ENCODE measurements at regions not wholly inside any gene's neighbourhood (a gene's known extent, or its start where the extent isn't known, plus 50 kb on each side); places are given as distances from the start of the nearest gene placed in this dataset.
"Not testable (repeated sequence)": the region's sequence is repeated elsewhere in the genome, so short reads cannot be mapped to it uniquely, and the experiment has no call there.

DNA sequence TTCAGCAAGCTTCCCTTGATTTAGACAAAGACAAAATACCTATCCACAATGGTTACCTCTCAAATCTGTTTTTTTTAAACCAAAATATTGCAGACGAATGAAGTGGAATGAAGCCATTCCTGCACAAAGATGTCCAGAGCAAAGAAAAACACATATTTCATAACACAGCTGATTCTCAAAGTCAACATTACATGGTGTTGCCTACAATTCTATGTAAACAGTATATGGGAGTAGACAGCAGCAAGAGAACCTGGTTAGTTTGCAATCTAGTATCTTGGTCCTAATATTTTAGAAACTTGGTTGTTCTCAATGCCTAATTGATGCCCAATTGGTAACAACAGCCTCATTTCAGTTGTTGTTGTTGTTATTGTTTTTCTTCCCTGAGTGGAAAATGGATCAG lies 1240.9 kb upstream of the CHAC2 start:
- DNase-seq (ENCODE audit: insufficient read length, low spot score) (no peak), FAIRE-seq (no peak)
- no peak for TF ChIP-seq POLR2A (IDR thresholded peaks at IDR 0.05; ENCODE audit: low read depth, low read length)

GRCh38 chr2:52520644-52521043 lies 1247.0 kb upstream of the CHAC2 start:
- DNase-seq (ENCODE audit: insufficient read length, low spot score), result no peak
- TF ChIP-seq POLR2A (IDR thresholded peaks at IDR 0.05; ENCODE audit: low read depth, low read length), result no peak
- no peak for FAIRE-seq

DNA sequence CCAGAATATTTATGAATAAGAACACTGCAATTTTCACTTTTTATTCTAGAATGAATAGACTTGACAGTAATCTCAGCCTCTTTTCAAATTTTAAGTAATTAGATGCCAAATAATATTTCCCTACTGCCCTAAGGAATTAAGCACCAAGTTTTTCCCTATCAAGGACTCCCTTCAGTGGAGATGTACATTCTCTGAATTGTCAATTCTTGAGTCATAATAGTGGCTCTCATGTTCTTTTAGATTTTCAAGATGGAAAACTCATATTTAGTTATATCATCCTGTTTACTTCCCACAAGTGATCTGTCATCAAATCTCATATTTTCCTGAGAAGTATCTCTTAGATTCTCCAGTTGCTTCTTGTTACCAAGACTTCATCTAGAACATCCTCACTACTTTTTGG lies 1248.9 kb upstream of the CHAC2 start:
- peak; percentile 73 for FAIRE-seq
- DNase-seq (ENCODE audit: insufficient read length, low spot score), result no peak
- TF ChIP-seq POLR2A (IDR thresholded peaks at IDR 0.05; ENCODE audit: low read depth, low read length), result no peak

DNA sequence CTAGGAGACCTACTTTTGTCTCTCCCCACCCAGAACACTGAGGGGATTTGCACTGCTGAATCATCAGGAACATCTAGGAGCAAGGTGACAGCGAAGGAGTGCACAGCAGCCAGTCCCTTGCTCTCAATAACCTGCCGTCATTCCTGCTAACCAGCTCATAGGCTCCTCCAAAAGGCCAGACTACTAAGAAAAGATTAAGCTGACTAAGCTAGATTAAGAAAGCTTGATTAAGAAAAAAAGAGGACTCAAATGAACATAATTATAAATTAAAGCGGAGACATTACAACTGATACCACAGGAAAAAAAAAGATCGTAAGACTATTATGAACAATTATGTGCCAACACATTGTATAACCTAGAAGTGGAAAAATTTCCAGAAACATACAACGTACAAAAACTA lies 1254.8 kb upstream of the CHAC2 start:
- TF ChIP-seq POLR2A (IDR thresholded peaks at IDR 0.05; ENCODE audit: low read depth, low read length), result no peak
- DNase-seq (ENCODE audit: insufficient read length, low spot score) (no peak), FAIRE-seq (no peak)

- no peak for TF ChIP-seq POLR2A (IDR thresholded peaks at IDR 0.05; ENCODE audit: low read depth, low read length)
- DNase-seq (ENCODE audit: insufficient read length, low spot score) (no peak), FAIRE-seq (no peak)
Observed at GRCh38 chr2:52510432-52510831, 1257.2 kb upstream of the CHAC2 start.

- TF ChIP-seq POLR2A (IDR thresholded peaks at IDR 0.05; ENCODE audit: low read depth, low read length), result no peak
- DNase-seq (ENCODE audit: insufficient read length, low spot score) (no peak), FAIRE-seq (no peak)
Observed at GRCh38 chr2:52502476-52502860, 1265.1 kb upstream of the CHAC2 start.

DNA sequence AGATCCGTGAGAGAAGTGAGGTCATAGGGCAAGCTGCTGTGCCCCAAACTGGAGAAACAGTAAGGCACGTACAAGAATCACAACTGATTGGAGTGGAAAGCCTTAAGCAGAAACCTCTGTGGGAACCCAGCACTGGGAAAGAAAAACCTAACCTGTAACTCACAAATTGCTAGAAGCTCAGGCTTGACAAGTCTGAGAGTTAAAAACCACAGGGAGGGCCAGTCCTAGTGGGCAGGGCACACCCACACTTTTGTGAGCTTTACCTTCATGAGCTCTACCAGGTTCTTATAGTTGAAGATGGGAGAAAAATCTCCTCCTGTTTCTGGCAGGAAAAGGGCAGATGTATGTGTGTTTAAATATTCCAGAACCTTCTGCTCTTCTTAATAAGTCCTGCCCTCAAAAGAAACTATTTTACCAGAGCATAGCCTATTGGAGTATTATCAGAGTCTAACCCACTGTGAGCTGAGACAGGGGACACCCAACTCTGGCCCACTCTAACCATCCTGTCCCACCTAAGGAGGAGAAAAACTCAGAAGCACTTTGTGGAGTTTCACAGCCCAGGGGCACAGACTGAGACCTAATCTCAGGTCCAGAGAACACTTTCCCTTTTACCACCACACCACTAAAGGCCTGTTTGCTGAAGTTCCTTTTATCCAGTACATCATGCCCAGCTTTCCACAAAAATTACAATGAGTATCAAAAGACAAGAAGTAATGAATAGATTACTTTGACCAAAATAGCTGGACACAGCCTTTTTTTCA lies 1265.7 kb upstream of the CHAC2 start:
- FAIRE-seq (no peak), DNase-seq (ENCODE audit: insufficient read length, low spot score) (no peak)
- no peak for TF ChIP-seq POLR2A (IDR thresholded peaks at IDR 0.05; ENCODE audit: low read depth, low read length)

DNA sequence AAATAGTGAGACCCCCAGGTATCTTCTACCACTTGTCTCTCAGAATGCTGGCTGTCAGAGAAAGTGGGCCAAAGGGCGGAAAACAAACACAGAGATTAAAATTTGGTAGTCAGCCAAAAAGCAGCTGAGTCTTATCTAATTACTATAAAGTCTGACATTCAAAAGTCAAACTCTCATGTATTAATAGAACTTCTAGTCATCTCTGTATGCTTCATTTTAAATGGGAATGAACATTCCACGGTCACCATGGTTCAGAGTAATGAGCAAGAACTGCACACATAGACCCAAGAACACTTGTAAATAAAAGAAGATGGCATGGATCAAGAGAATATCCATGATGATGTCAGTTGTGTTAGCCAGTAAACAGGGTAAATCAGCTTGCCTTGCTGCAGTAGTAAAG lies 1267.0 kb upstream of the CHAC2 start:
- FAIRE-seq (no peak), DNase-seq (ENCODE audit: insufficient read length, low spot score) (no peak)
- no peak for TF ChIP-seq POLR2A (IDR thresholded peaks at IDR 0.05; ENCODE audit: low read depth, low read length)

DNA sequence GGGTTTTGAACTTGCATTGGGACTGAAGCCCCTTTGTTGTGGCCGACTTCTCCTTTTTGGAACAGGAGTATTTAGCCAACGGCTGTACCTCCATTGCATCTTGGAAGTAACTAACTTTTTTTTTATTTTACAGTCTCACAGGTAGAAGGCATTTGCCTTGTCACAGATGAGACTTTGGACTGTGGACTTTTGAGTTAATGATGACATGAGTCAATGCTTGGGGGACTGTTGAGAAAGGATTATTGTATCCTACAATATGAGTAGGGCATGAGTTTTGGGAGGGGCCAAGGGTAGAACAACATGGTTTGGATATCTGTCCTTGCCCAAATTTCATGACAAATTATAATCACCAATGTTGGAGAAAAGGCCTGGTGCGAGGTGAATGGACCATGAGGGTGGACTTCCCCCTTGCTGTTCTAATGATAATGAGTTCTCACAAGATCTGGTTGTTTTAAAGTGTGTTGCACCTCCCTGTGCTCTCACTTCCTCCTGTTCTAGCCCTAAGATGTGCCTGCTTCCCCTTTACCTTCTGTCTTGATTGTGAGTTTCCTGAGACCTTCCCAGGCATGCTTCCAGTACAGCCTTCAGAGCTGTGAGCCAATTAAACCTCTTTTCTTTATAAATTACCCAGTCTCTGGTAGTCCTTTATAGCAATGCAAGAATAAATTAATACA lies 1269.4 kb upstream of the CHAC2 start:
- FAIRE-seq (no peak), DNase-seq (ENCODE audit: insufficient read length, low spot score) (no peak)
- TF ChIP-seq POLR2A (IDR thresholded peaks at IDR 0.05; ENCODE audit: low read depth, low read length), result no peak

DNA sequence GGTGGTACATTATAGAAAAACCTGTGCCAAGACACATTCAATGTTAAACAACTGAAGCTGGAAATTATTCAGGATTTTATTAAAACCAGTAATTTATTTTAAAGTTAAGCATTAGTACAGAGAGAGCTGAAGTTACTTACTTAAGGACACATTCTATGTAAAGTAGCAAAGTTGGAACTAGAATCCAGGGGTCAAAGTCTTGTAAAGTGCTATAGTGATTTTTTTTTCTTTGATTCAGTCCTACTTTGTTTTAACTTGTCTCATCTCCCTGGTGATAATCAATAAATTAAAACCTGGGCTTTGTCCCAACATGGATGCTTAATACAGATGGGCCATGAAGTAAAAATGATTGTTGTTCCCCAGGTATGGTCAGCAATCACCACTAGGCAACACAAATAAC lies 1271.8 kb upstream of the CHAC2 start:
- no peak for FAIRE-seq
- no peak for DNase-seq (ENCODE audit: insufficient read length, low spot score)
- no peak for TF ChIP-seq POLR2A (IDR thresholded peaks at IDR 0.05; ENCODE audit: low read depth, low read length)

- TF ChIP-seq POLR2A (IDR thresholded peaks at IDR 0.05; ENCODE audit: low read depth, low read length), result no peak
- no peak for FAIRE-seq
Observed at GRCh38 chr2:52477166-52477565, 1290.4 kb upstream of the CHAC2 start.

DNA sequence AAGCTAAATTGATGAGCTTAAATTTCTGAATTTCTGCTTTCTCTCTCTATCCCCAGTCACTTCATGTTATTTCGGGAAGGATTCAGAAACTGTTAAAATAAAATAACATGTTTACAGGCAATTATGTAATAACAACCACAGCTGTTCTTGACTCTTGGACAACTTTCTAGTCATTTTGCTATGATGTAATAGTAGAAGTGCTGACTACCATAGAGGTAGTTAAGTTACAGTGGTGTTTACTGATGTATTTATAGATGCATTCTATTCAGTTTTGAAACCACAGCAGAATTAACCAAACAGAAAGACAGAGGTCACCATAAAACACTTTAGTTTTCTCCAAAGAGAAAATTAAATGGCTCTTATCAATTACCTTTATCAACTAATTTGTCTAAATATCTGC lies 1292.0 kb upstream of the CHAC2 start:
- no peak for TF ChIP-seq POLR2A (IDR thresholded peaks at IDR 0.05; ENCODE audit: low read depth, low read length)
- DNase-seq (ENCODE audit: insufficient read length, low spot score) (no peak), FAIRE-seq (no peak)

More at GRCh38 chr2:52477166-52477565, 1290.4 kb upstream of the CHAC2 start:
- DNase-seq (ENCODE audit: insufficient read length, low spot score), result no peak

- DNase-seq (ENCODE audit: insufficient read length, low spot score) (no peak), FAIRE-seq (no peak)
- no peak for TF ChIP-seq POLR2A (IDR thresholded peaks at IDR 0.05; ENCODE audit: low read depth, low read length)
Observed at GRCh38 chr2:52474091-52474490, 1293.5 kb upstream of the CHAC2 start.

DNA sequence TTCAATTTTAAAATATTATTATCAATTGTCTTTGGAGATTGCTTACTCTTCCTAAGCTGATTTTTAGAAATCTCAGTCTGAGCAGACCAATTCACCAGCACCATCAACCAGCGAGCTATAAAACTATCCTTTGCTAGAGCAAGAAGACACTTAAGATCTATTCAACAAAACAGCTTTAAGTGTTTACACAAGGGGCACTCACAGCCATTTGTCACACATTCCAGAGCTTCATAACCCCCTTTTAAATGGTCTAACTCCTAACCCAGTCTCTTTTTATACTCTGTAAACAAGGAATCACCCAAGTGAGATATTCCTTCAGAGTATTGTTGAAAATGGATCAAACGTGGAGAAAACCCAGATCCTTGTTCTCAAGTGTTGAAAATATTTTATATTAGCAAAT lies 1294.1 kb upstream of the CHAC2 start:
- no peak for DNase-seq (ENCODE audit: insufficient read length, low spot score)
- FAIRE-seq, result no peak
- TF ChIP-seq POLR2A (IDR thresholded peaks at IDR 0.05; ENCODE audit: low read depth, low read length), result no peak

GRCh38 chr2:52470457-52470856 lies 1297.1 kb upstream of the CHAC2 start:
- not testable (repeated sequence) for DNase-seq (ENCODE audit: insufficient read length, low spot score); FAIRE-seq

All from H54 (cell line).